WTC11 (cell line): ENCODE measurements at regions not wholly inside any gene's neighbourhood (a gene's known extent, or its start where the extent isn't known, plus 50 kb on each side); places are given as distances from the start of the nearest gene placed in this dataset.

Experiments used
- ATAC-seq: fragments of 200-7000 bp; cut with Tn5 transposase; 2 replicates; pipeline ENCODE4 v1.10.0; 2021; ENCODE audit warnings: mild to moderate bottlenecking, moderate library complexity
- CTCF ChIA-PET: fragments of 300-600 bp; sonication (Branson Sonifier 250); formaldehyde crosslinking; loops from one replicate; lab custom pipeline; 2021; ENCODE audit warnings: antibody characterized with exemption; lab: Charles Lee
- POLR2A ChIA-PET: fragments of 350-600 bp; sonication (Branson Sonifier 250); formaldehyde crosslinking; loops from one replicate; lab custom pipeline; 2021; ENCODE audit warnings: antibody characterized with exemption; lab: Charles Lee
- DNase-seq: peaks from one replicate; pipeline ENCODE4 v3.0.0; 2021; ENCODE audit warnings: low spot score
- H3K27ac Mint-ChIP-seq: 2 replicates; pipeline ENCODE4 v1.8.0; 2021; ENCODE audit warnings: mixed read lengths
- H3K27me3 Mint-ChIP-seq: 2 replicates; pipeline ENCODE4 v1.8.0; 2021; ENCODE audit warnings: low read depth, mild to moderate bottlenecking, moderate library complexity, mixed read lengths
- H3K36me3 Mint-ChIP-seq: 2 replicates; pipeline ENCODE4 v1.8.0; 2021; ENCODE audit warnings: mixed read lengths
- H3K4me1 Mint-ChIP-seq: 2 replicates; pipeline ENCODE4 v1.8.0; 2022; ENCODE audit warnings: mixed read lengths
- H3K4me3 Mint-ChIP-seq: 2 replicates; pipeline ENCODE4 v1.8.0; 2021; ENCODE audit warnings: mild to moderate bottlenecking, moderate library complexity, mixed read lengths
- H3K9me3 Mint-ChIP-seq: 2 replicates; pipeline ENCODE4 v1.8.0; 2021; ENCODE audit warnings: mixed read lengths
- AR ChIP-seq: fragments of 250-450 bp; sonication (Bioruptor Pico); IDR thresholded peaks from 2 replicates; pipeline ENCODE4 v1.9.0; 2021; ENCODE audit warnings: mild to moderate bottlenecking
- ATF6 ChIP-seq: sonication (generic); formaldehyde crosslinking; IDR thresholded peaks from 2 replicates; pipeline ENCODE4 v1.8.1; 2023; ENCODE audit warnings: mild to moderate bottlenecking, missing genetic modification reagents
- CREB1 ChIP-seq: sonication (generic); formaldehyde crosslinking; IDR thresholded peaks from 2 replicates; pipeline ENCODE4 v1.8.0; 2023; ENCODE audit warnings: mild to moderate bottlenecking, missing genetic modification reagents
- HMGA2 ChIP-seq: fragments of 250-450 bp; sonication (Bioruptor Pico); IDR thresholded peaks from 2 replicates; pipeline ENCODE4 v1.4.0; 2021; ENCODE audit warnings: mild to moderate bottlenecking, moderate library complexity
- MLX ChIP-seq: sonication (generic); formaldehyde crosslinking; IDR thresholded peaks from 2 replicates; pipeline ENCODE4 v1.8.1; 2023; ENCODE audit warnings: mild to moderate bottlenecking, missing genetic modification reagents, moderate library complexity
- MYBL2 ChIP-seq: sonication (generic); formaldehyde crosslinking; IDR thresholded peaks from 2 replicates; pipeline ENCODE4 v1.8.1; 2023; ENCODE audit warnings: mild to moderate bottlenecking, moderate library complexity, missing genetic modification reagents
- NR1H2 ChIP-seq: sonication (generic); formaldehyde crosslinking; IDR thresholded peaks from 2 replicates; pipeline ENCODE4 v1.9.0; 2021; ENCODE audit warnings: mild to moderate bottlenecking, moderate library complexity, missing genetic modification reagents
- NR2C2 ChIP-seq: sonication (generic); formaldehyde crosslinking; IDR thresholded peaks from 2 replicates; pipeline ENCODE4 v1.8.0; 2022; ENCODE audit warnings: mild to moderate bottlenecking, missing genetic modification reagents
- USF2 ChIP-seq: sonication (generic); formaldehyde crosslinking; IDR thresholded peaks from 2 replicates; pipeline ENCODE4 v1.8.1; 2023; ENCODE audit warnings: mild to moderate bottlenecking, missing genetic modification reagents, moderate library complexity
- ZBTB21 ChIP-seq: sonication (generic); formaldehyde crosslinking; IDR thresholded peaks from 2 replicates; pipeline ENCODE4 v1.8.1; 2023; ENCODE audit warnings: mild to moderate bottlenecking, missing genetic modification reagents, borderline replicate concordance
- ZNF281 ChIP-seq: sonication (generic); formaldehyde crosslinking; IDR thresholded peaks from 2 replicates; pipeline ENCODE4 v1.8.0; 2023; ENCODE audit warnings: mild to moderate bottlenecking, missing genetic modification reagents
- ZNF416 ChIP-seq: fragments of 250-450 bp; sonication (Bioruptor Pico); IDR thresholded peaks from 2 replicates; pipeline ENCODE4 v1.9.0; 2021; ENCODE audit warnings: mild to moderate bottlenecking, inconsistent platforms
- ZNF423 ChIP-seq: fragments of 250-450 bp; sonication (Bioruptor Pico); IDR thresholded peaks from 2 replicates; pipeline ENCODE4 v2.1.2; 2022; ENCODE audit warnings: mild to moderate bottlenecking, moderate library complexity
- ZNF425 ChIP-seq: fragments of 250-450 bp; sonication (Bioruptor Pico); conservative IDR thresholded peaks from 2 replicates; pipeline ENCODE4 v1.9.0; 2021; ENCODE audit warnings: mild to moderate bottlenecking
- ZNF512 ChIP-seq: sonication (generic); formaldehyde crosslinking; IDR thresholded peaks from 2 replicates; pipeline ENCODE4 v1.8.1; 2022; ENCODE audit warnings: missing genetic modification reagents, borderline replicate concordance

- ATAC-seq: no peak
- H3K9me3 Mint-ChIP-seq: peaks cover 8% of the 10 kb centered on the region
- H3K4me1 Mint-ChIP-seq: peaks cover 9% of the 10 kb centered on the region
- H3K4me3 Mint-ChIP-seq: no peak overlapping the region
- ChIA-PET POLR2A (no interaction called here), CTCF (no interaction called here)
- no peak for DNase-seq
- H3K36me3 Mint-ChIP-seq: no peaks in the 10 kb centered on the region
- TF ChIP-seq CREB1 (CRISPR knock-in tag): no peak
- no peak for TF ChIP-seq ZNF425 (CRISPR knock-in tag)
- TF ChIP-seq AR (CRISPR knock-in tag): no peak
- TF ChIP-seq ZBTB21 (CRISPR knock-in tag): no peak
- no peak for TF ChIP-seq USF2 (CRISPR knock-in tag)
- no peak for TF ChIP-seq NR1H2
- no peak for TF ChIP-seq MYBL2
- no peaks in the 10 kb centered on the region for H3K27me3 Mint-ChIP-seq
- H3K27ac Mint-ChIP-seq: no peak overlapping the region
These were observed 81.1 kb downstream of the STMND1 start for GRCh38 chr6:17182961-17183360.

GRCh38 chr6:17186925-17187324 is 85.1 kb downstream of the STMND1 start:
- no peaks in the 10 kb centered on the region for H3K36me3 Mint-ChIP-seq
- no peak for DNase-seq
- no peak overlapping the region for H3K27ac Mint-ChIP-seq
- POLR2A ChIA-PET: no interaction called here
- no peaks in the 10 kb centered on the region for H3K4me1 Mint-ChIP-seq
- no peaks in the 10 kb centered on the region for H3K9me3 Mint-ChIP-seq
- ATAC-seq: no peak
- CTCF ChIA-PET: interaction anchor here (1.0 kb wide), 1 partner anchor 13 kb away, joined by 3 read pairs; no protein-coding TSS in a partner anchor
- no peak overlapping the region for H3K4me3 Mint-ChIP-seq
- H3K27me3 Mint-ChIP-seq: no peaks in the 10 kb centered on the region; the same call in 1 of the 2 replicates
- TF ChIP-seq ZNF512: no peak
- TF ChIP-seq NR2C2 (CRISPR knock-in tag): no peak
- TF ChIP-seq MLX (CRISPR knock-in tag): no peak
- no peak for TF ChIP-seq ATF6 (CRISPR knock-in tag)
- TF ChIP-seq ZNF416 (CRISPR knock-in tag): no peak
- no peak for TF ChIP-seq AR (CRISPR knock-in tag)
- TF ChIP-seq HMGA2 (CRISPR knock-in tag): no peak
- no peak for TF ChIP-seq ZNF281 (CRISPR knock-in tag)
- no peak for TF ChIP-seq ZNF423 (CRISPR knock-in tag)
